ENCODE measurements at regions not wholly inside any gene's neighbourhood (a gene's known extent, or its start where the extent isn't known, plus 50 kb on each side); places are given as distances from the start of the nearest gene placed in this dataset.
"Not testable (repeated sequence)": the region's sequence is repeated elsewhere in the genome, so short reads cannot be mapped to it uniquely, and the experiment has no call there.

DNA sequence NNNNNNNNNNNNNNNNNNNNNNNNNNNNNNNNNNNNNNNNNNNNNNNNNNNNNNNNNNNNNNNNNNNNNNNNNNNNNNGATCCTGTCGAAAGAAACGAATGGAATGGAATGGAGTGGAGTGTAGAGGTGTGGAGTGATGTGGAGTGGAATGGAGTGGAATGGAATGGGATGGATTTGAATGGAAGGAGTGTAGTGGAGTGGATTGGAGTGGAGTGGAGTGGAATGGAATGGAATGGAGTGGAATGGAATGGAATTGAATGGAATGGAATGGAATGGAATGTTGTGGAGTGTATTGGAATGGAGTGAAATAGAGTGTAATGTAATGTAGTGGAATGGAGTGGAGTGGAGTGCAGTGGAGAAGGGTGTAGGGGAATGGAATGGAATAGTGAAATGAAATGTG, 1275.4 kb upstream of the TPTE start:
- DNase-seq = peak; percentile 39
- not testable (repeated sequence) for H3K9me2 ChIP-seq (replicated peaks; ENCODE audit: insufficient read depth, low read length); H4K20me1 ChIP-seq (ENCODE audit: insufficient read depth, low read depth, low read length); H3K27me3 ChIP-seq (ENCODE audit: low read length); H3K36me3 ChIP-seq (ENCODE audit: insufficient read depth, low read length); H2AFZ ChIP-seq (ENCODE audit: low read length); H3K4me1 ChIP-seq (ENCODE audit: low read length); H3K9ac ChIP-seq (ENCODE audit: low read length); H3K27ac ChIP-seq (ENCODE audit: low read length); H3K4me3 ChIP-seq (ENCODE audit: low read length); H3K79me2 ChIP-seq (ENCODE audit: low read length); H3K4me2 ChIP-seq (ENCODE audit: low read depth, low read length, poor library complexity, severe bottlenecking)
- H3K9me3 ChIP-seq (ENCODE audit: low read length) = peaks cover 17% of the 10 kb centered on the region

DNA sequence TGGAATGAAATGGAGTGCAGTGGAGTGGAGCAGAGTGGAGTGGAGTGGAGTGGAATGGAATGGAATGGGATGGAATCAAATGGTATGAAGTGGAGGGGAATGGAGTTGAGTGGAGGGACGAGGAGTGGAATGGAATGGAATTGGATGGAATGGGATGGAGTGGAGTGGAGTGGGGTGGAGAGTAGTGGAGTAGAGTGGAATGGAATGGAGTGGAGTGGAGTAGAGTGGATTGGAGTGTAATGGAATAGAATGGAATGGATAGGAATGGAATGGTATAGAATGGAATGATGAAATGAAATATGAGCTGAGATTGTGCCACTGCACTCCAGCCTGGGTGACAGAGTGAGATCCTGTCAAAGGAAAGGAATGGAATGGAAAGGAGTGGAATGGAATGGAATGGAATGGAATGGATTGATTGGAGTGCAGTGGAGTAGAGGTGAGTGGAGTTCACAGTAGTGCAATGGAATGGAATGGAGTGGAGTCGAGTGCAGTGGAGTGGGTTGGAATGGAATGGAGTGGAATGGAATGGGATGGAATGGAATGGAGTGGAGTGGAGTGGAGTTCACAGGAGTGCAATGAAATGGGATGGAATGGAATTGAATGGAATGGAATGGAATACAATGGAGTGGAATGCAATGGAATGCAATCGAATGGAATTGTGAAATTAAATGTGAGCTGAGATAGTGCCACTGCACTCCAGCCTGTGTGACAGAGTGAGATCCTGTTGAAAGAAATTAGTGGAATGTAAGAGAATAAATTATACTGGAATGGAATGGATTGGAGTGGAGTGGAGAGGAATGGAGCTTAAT, 1274.7 kb upstream of the TPTE start:
- peaks cover 17% of the 10 kb centered on the region for H3K9me3 ChIP-seq (ENCODE audit: low read length)
- DNase-seq; H3K9ac ChIP-seq (ENCODE audit: low read length); H3K4me3 ChIP-seq (ENCODE audit: low read length); H2AFZ ChIP-seq (ENCODE audit: low read length); H3K27ac ChIP-seq (ENCODE audit: low read length); H3K4me2 ChIP-seq (ENCODE audit: low read depth, low read length, poor library complexity, severe bottlenecking); H3K4me1 ChIP-seq (ENCODE audit: low read length); H3K9me2 ChIP-seq (replicated peaks; ENCODE audit: insufficient read depth, low read length); H3K27me3 ChIP-seq (ENCODE audit: low read length); H3K79me2 ChIP-seq (ENCODE audit: low read length); H4K20me1 ChIP-seq (ENCODE audit: insufficient read depth, low read depth, low read length); H3K36me3 ChIP-seq (ENCODE audit: insufficient read depth, low read length): not testable (repeated sequence)

DNA sequence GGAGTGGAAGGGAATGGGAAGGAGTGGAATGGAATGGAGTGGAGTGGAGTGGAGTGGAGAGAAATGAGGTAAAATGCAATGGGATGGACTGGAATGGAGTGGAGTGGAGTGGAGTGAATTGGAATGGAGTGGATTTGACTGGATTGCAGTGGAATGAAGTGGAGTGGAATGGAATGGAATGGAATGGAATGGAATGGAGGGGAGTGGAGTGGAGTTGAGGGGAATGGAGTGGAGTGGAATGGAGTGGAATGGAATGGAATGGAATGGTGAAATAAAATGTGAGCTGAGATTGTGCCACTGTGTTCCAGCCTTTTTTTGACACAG, 1274.1 kb upstream of the TPTE start:
- not testable (repeated sequence) for DNase-seq; H2AFZ ChIP-seq (ENCODE audit: low read length); H3K27me3 ChIP-seq (ENCODE audit: low read length); H3K9me2 ChIP-seq (replicated peaks; ENCODE audit: insufficient read depth, low read length); H3K4me2 ChIP-seq (ENCODE audit: low read depth, low read length, poor library complexity, severe bottlenecking); H3K4me1 ChIP-seq (ENCODE audit: low read length); H3K36me3 ChIP-seq (ENCODE audit: insufficient read depth, low read length); H3K4me3 ChIP-seq (ENCODE audit: low read length); H3K79me2 ChIP-seq (ENCODE audit: low read length); H3K9ac ChIP-seq (ENCODE audit: low read length); H4K20me1 ChIP-seq (ENCODE audit: insufficient read depth, low read depth, low read length); H3K27ac ChIP-seq (ENCODE audit: low read length)
- peaks cover 17% of the 10 kb centered on the region for H3K9me3 ChIP-seq (ENCODE audit: low read length)

- H3K36me3 ChIP-seq (ENCODE audit: insufficient read depth, low read length); H3K4me3 ChIP-seq (ENCODE audit: low read length); H3K9ac ChIP-seq (ENCODE audit: low read length); H3K79me2 ChIP-seq (ENCODE audit: low read length); H2AFZ ChIP-seq (ENCODE audit: low read length); H3K4me1 ChIP-seq (ENCODE audit: low read length); H3K27me3 ChIP-seq (ENCODE audit: low read length); H3K4me2 ChIP-seq (ENCODE audit: low read depth, low read length, poor library complexity, severe bottlenecking); DNase-seq; H3K27ac ChIP-seq (ENCODE audit: low read length); H3K9me2 ChIP-seq (replicated peaks; ENCODE audit: insufficient read depth, low read length); H4K20me1 ChIP-seq (ENCODE audit: insufficient read depth, low read depth, low read length): not testable (repeated sequence)
- H3K9me3 ChIP-seq (ENCODE audit: low read length) = peaks cover 17% of the 10 kb centered on the region
Measured at GRCh38 chr21:9247616-9248317, 1273.6 kb upstream of the TPTE start.

Data from Karpas-422 (cell line).